Kidney epithelial cell (primary cell): ENCODE measurements at regions not wholly inside any gene's neighbourhood (a gene's known extent, or its start where the extent isn't known, plus 50 kb on each side); places are given as distances from the start of the nearest gene placed in this dataset.
A peak's percentile ranks its signal among the peaks of the same experiment; 100 is the strongest.

Experiments
- DNase-seq: peaks from one replicate; pipeline ENCODE4 v3.0.0-alpha.2; 2010; ENCODE audit warnings: low read depth
- H3K27me3 ChIP-seq: 2 replicates; pipeline ENCODE4 v1.6.0; 2011; ENCODE audit warnings: low read length; ENCODE audit not compliant: control insufficient read depth, insufficient read depth
- H3K36me3 ChIP-seq: 2 replicates; pipeline ENCODE4 v1.5.1; 2011; ENCODE audit warnings: low read length; ENCODE audit not compliant: control insufficient read depth, insufficient read depth
- H3K4me3 ChIP-seq: 2 replicates; pipeline ENCODE4 v1.5.1; 2011; ENCODE audit warnings: low read depth, mild to moderate bottlenecking, control low read depth, low read length
- CTCF ChIP-seq: IDR thresholded peaks from 2 replicates; pipeline ENCODE4 v1.5.1; 2011; ENCODE audit warnings: mild to moderate bottlenecking, moderate library complexity, low read length, control low read depth, inconsistent platforms; ENCODE audit not compliant: insufficient read depth, poor library complexity, severe bottlenecking

DNA sequence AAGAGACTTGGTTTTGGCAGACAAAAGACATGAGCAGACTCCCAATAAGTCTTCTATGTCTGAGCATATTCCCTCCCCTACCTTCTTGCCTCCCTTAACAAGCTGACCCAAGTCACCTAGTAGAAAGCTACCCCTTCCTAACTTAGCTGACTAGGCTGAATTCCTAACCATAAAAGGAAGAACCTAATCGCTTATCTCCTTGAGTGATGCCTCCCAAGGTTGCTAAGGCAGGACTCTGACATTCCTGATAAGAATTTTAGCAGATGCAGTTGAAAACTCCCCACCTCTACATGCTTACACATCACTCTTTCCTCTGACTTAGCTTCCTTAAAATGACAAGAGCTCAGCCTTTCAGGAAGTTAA lies 704.7 kb upstream of the MBL2 start:
- no peaks in the 10 kb centered on the region for H3K27me3 ChIP-seq
- no peaks in the 10 kb centered on the region for H3K36me3 ChIP-seq
- TF ChIP-seq CTCF = no peak
- no peak overlapping the region for H3K4me3 ChIP-seq
- DNase-seq = no peak

DNA sequence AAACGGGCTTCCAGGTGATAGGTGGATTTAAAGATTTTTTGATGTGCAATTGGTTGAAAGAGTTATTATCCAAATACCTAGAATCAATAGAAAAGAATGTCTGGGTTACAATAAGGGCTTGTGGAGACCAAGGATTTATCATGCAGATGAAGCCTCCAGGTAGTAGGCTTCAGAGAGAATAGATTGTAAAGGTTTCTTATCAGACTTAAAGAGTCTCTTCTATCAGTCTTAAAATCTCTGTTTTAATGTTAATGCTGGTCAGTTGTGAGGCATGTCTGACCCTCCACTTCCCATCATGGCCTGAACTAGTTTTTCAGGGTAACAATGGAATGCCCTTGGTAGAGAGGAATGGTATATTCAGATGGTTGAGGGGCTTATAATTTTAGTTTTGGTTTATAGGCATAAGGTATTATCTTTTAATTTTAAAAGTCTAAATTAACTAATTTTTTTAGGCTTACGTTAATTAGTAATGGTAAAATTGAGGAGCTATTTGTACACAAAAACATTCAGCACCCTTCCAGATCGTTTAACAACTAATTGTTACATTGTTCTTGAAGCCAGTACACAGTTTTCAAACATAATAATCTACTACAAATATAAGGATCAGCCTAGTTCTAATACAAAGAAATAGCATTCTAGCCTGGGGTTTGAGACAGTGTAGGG lies 704.2 kb upstream of the MBL2 start:
- Histone ChIP-seq H3K36me3 (no peaks in the 10 kb centered on the region), H3K4me3 (no peak overlapping the region), H3K27me3 (no peaks in the 10 kb centered on the region)
- TF ChIP-seq CTCF = no peak
- no peak for DNase-seq

GRCh38 chr10:53469383-53469782 lies 696.8 kb upstream of the MBL2 start:
- H3K4me3 ChIP-seq = no peak overlapping the region
- TF ChIP-seq CTCF = no peak
- no peak for DNase-seq
- no peaks in the 10 kb centered on the region for H3K27me3 ChIP-seq
- H3K36me3 ChIP-seq = no peaks in the 10 kb centered on the region

DNA sequence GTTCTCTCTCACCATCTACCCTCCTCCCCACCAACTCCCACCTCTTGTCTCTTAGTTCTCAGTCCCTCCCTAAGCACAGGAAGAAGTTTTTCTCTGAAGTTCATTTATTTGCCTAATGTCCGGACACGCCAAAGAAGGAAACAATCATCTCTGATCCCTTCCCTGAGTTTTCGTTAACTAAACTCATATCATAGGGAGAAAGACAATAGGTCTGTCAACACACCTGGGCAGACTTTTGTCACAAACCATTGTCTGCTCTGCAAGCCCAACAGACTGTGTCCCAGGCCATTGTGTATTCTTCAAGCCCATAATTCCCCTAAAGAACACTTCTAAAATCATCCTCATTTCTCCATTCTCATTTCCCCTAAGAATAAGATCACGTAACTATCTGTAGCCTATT lies 691.0 kb upstream of the MBL2 start:
- Histone ChIP-seq H3K36me3 (no peaks in the 10 kb centered on the region), H3K27me3 (no peaks in the 10 kb centered on the region), H3K4me3 (no peak overlapping the region)
- no peak for TF ChIP-seq CTCF
- DNase-seq = no peak

- no peak for TF ChIP-seq CTCF
- no peak overlapping the region for H3K4me3 ChIP-seq
- H3K27me3 ChIP-seq = no peaks in the 10 kb centered on the region
- H3K36me3 ChIP-seq = no peaks in the 10 kb centered on the region
- no peak for DNase-seq
Measured at GRCh38 chr10:53458007-53458406, 685.4 kb upstream of the MBL2 start.

- DNase-seq = no peak
- no peak overlapping the region for H3K4me3 ChIP-seq
- peak; percentile 35 for TF ChIP-seq CTCF
- no peaks in the 10 kb centered on the region for H3K36me3 ChIP-seq
- H3K27me3 ChIP-seq = no peaks in the 10 kb centered on the region
Measured at GRCh38 chr10:53453196-53453595, 680.6 kb upstream of the MBL2 start.
